ENCODE measurements at regions not wholly inside any gene's neighbourhood (a gene's known extent, or its start where the extent isn't known, plus 50 kb on each side); places are given as distances from the start of the nearest gene placed in this dataset.

DNA sequence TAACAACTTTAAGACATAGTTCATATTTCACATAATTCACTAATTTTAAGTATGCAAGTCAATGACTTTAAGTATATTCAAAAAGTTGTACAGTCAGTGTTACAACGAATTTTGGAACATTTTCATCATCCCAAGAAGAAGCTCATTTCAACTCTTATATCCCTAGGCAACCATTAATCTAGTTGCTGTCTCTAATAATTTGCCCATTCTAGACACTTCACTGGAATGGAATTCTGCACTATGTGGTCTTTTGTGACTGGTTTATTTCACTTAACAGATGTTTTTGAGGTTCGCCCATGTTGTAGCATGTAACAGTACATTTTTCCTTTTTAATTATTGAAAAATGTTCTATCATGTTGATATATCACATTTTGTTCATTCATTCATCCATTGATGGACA is 104.2 kb upstream of the SPRED1 start:
- TF ChIP-seq GATA3 (IDR thresholded peaks at IDR 0.05; ENCODE audit: low read depth, low read length) (no peak), GATA2 (IDR thresholded peaks at IDR 0.05; ENCODE audit: low read depth, low read length) (no peak)

DNA sequence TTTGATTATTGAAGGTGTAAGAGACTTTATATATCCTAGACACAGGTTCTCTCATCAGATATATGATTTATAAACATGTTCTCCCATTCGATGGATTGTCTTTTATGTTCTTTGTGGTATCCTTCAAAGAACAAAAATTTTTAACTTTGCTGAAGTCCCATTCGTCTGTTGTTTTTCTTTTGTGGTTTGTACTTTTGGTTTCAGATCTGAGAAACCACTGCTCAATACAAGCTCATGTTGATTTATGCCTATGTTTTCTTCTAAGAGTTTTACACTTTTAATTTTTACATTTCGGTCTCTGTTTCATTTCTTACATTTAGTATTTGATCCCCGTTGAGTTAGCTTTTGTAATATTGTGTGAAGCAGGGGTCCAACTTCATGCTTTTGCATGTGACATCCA is 103.3 kb upstream of the SPRED1 start:
- no peak for TF ChIP-seq GATA3 (IDR thresholded peaks at IDR 0.05; ENCODE audit: low read depth, low read length)
- no peak for TF ChIP-seq GATA2 (IDR thresholded peaks at IDR 0.05; ENCODE audit: low read depth, low read length)

DNA sequence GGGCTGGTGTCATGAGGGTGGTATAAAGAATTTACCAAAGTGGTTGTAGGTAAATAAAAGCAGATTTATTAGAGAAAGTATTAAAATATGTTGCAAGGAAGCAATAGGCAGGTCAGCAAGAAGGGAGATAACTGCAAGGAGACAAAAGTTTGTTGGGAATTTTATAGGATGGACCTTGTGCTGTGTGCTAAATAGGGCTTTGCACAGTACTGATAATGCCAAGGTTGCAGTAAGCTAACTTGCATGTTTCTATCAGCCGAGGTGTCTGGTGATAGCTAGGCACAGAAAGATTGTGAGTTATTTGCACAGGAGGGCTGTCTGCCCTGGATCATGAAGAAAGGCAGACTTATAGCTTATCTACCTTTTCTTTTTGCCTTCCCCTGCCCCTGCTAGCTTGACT is 102.5 kb upstream of the SPRED1 start:
- TF ChIP-seq GATA2 (IDR thresholded peaks at IDR 0.05; ENCODE audit: low read depth, low read length), result no peak
- no peak for TF ChIP-seq GATA3 (IDR thresholded peaks at IDR 0.05; ENCODE audit: low read depth, low read length)

DNA sequence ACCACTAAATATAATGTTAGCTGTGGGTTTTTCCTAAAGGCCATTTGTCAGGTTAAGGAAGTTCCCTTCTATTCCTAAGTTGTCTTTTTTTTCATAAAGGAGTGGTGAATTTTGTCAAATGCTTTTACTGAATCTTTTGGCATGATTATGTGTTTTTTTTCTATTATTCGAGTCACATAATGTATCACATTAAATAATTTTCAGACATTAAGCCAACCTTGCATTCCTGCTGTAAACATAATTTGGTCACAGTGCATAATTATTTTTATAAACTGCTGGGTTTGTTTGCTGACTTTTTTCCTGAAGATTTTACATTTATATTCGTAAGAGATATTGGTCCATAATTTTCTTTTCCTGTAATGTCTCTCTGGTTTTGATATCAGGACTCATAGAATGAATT is 101.8 kb upstream of the SPRED1 start:
- no peak for TF ChIP-seq GATA2 (IDR thresholded peaks at IDR 0.05; ENCODE audit: low read depth, low read length)
- TF ChIP-seq GATA3 (IDR thresholded peaks at IDR 0.05; ENCODE audit: low read depth, low read length), result no peak

DNA sequence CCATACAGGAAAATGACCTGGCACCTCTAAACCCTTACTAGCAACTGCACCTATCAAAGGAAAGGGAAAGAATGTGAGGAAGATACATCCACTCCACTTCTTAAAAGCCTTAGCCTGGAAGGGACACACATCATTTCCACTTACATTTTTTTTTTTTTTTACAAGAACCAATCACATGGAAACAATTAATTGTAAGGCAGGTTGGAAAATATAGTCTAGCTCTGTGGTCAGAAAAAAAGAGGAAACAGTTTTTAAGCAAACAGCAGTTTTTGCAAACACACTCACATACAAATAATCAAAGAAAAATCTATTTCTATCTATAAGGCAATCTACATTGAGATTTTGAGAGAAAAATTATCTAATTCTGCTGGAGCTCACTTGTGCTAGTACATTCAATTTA is 98.9 kb upstream of the SPRED1 start:
- TF ChIP-seq GATA2 (IDR thresholded peaks at IDR 0.05; ENCODE audit: low read depth, low read length), result no peak
- no peak for TF ChIP-seq GATA3 (IDR thresholded peaks at IDR 0.05; ENCODE audit: low read depth, low read length)

DNA sequence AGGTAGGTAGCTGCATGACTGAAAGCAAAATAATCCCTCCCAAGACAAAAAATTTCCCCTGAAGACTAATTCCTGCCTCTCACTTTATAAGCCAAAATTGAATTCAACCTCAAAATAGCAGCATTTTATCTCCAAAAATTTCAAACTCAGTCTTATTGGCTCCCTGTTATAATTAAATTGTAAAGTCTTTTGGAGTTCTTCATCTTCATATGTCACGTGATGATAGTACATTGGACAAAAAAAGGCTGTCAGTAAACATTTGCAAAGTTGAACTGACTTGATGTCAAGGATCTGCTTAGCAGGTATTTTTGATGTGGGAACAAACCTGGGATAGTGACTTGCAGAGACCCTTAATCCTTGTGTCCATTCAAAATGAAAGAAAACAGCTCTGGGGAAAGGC is 98.4 kb upstream of the SPRED1 start:
- no peak for TF ChIP-seq GATA2 (IDR thresholded peaks at IDR 0.05; ENCODE audit: low read depth, low read length)

DNA sequence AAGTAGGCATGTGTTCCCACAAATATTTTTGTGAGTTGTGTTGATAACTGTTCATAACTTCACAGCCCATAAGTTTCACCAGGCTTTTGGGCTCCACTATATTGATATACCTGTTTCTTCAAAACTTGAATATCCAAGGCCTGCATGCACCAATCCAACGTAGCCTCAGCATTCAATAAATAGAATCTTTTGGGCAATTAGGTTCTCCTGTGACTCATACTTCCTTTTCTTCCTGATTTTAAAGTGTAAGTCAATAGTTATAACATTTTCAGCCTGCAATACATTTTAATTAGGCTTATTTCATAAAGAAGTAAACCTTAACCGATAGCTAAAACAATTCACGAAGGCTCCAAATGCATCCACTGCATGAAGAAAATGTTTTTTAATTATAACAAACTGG is 97.8 kb upstream of the SPRED1 start:
- no peak for TF ChIP-seq GATA2 (IDR thresholded peaks at IDR 0.05; ENCODE audit: low read depth, low read length)
- no peak for TF ChIP-seq GATA3 (IDR thresholded peaks at IDR 0.05; ENCODE audit: low read depth, low read length)

DNA sequence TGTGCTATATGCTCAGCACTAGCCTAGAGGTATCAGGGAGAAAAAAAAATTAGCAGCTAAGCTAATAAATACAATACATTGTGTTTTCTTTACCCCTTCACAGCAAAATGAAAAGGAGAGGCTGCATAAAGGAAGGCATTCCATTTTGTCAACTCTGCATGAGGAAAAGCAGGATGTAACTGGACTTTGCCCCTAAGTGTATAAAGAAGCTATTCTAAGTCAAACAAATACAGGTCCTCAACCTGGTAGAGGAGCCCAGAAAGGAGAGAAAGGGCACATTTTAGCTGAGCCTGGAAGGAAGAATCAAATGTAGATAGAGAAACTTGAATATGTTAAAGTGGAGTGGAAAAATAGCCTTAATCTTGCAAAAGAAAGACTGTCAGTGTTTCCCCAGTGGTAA is 89.0 kb upstream of the SPRED1 start:
- no peak for TF ChIP-seq GATA3 (IDR thresholded peaks at IDR 0.05; ENCODE audit: low read depth, low read length)
- TF ChIP-seq GATA2 (IDR thresholded peaks at IDR 0.05; ENCODE audit: low read depth, low read length), result no peak

DNA sequence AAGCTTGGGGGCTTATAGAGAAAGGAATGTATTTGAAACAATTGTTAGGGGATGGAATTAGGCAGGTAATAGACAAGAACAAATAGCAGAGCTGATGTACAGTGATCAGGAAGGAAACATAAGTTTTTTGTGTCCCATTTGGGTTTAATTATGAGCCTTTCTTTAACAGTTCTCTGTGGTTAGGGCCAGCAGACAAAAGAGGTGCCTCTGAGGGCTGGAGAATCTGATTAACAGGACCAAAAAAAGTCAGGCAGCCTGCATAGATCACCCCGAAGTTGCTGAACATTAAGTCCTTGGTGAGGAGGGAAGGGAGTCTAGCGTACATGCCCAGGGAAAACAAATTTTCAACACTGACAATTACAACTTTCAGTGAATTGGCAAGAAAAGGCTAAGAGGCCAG is 88.6 kb upstream of the SPRED1 start:
- no peak for TF ChIP-seq GATA2 (IDR thresholded peaks at IDR 0.05; ENCODE audit: low read depth, low read length)
- no peak for TF ChIP-seq GATA3 (IDR thresholded peaks at IDR 0.05; ENCODE audit: low read depth, low read length)

DNA sequence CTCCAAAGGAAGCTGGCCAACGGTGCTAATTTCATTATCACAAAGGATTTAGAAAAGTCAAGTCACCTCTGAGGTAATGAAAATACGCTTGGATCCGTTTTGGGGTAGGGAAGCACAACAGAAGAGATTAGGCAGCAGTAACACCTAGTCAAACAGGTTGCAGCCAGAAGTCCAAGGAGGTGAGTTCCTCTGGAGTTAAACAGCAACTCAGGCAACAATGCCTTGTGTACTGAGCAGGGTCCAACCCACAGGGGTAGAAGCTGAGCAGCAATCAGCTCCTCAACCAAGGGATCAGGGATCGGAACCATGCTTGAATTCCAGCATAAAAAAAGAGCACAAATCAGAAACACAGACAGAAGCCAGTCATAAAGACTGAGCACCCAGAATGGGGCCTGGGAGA is 88.1 kb upstream of the SPRED1 start:
- TF ChIP-seq GATA3 (IDR thresholded peaks at IDR 0.05; ENCODE audit: low read depth, low read length), result no peak
- TF ChIP-seq GATA2 (IDR thresholded peaks at IDR 0.05; ENCODE audit: low read depth, low read length), result no peak

DNA sequence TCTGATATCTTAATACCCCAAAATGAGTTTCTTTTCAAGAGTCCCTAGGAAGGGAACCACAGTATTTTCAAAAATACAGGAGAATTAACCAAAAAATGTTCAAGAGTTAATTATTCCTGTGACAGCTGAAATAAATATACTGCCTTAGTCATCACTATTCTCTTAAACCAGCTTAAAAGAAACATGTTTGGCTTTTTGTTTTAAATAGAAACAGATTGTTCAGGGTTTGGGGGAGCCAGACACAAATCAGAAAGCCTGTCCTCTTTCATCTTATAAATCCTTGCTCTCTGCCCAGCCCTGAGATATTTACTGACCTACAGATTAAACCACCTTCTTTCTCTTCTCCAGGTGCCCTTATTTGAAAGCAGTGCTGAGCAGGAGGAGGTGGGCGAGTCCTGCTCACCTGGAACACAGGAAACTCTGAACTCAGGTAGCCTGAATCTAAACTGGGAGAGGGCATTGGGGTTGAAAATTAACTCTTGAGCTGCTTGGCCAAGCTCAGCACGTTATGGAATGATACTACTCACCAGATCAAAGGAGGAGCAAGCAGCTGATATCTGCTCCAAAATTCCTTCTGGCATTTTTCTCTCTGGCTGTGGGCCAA is 84.1 kb upstream of the SPRED1 start:
- TF ChIP-seq GATA2 (IDR thresholded peaks at IDR 0.05; ENCODE audit: low read depth, low read length), result no peak
- no peak for TF ChIP-seq GATA3 (IDR thresholded peaks at IDR 0.05; ENCODE audit: low read depth, low read length)

DNA sequence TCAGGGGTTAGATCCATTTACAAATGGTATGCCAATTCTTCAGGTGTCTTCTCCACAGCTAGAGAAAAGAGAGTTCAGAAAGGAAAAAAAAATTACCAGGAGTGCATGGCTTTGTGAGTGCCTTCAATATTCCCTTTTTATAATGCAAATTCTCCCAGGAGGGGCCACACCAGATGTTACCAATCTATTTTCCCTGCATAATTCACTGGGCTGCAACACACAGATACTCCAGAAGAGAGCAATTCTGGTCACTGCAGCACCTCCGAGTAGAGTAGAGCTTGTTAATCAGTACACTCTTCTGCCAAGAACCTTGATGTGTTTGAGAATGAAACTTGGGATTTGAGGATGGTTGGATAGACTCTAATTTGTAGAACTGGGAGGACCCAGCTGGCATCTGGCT is 80.7 kb upstream of the SPRED1 start:
- TF ChIP-seq GATA3 (IDR thresholded peaks at IDR 0.05; ENCODE audit: low read depth, low read length), result no peak
- no peak for TF ChIP-seq GATA2 (IDR thresholded peaks at IDR 0.05; ENCODE audit: low read depth, low read length)

DNA sequence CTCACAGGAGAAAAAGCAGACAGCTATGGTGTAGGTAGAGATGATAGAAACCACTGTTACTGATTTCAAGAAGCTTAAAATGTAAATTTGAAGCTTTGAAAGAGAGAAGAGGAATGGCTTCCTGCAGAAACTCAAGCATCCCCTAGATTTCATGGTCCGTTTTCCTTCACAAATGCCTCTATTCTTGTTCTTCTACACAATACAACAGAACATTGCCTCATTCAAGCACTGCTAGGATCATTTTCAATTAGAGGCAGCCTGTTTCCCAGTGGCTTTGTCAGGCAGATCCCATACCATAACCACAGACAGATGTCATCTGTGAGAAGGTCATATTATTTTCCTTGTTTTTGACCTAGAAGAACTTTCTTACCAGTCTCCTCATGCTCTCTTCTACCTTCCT is 77.9 kb upstream of the SPRED1 start:
- TF ChIP-seq GATA2 (IDR thresholded peaks at IDR 0.05; ENCODE audit: low read depth, low read length), result no peak
- no peak for TF ChIP-seq GATA3 (IDR thresholded peaks at IDR 0.05; ENCODE audit: low read depth, low read length)

DNA sequence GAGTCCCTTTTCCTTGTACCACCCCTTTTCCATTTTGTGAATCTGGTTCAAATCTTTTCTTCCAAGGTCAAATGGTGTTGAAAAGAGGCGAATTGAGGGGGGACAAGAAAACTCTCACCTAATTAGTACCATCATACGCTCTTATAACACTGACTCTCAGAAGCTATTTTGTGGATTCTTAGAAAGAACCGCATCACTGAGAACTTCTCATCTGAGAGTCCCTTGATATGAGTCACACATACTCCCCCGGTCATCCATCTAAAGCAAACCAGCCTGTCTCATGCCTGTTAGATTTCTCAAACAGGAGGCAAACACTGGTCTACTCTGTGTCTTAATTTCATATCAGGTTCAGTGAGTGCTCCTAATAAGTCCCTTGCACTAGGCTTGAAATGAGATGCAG is 76.5 kb upstream of the SPRED1 start:
- TF ChIP-seq GATA3 (IDR thresholded peaks at IDR 0.05; ENCODE audit: low read depth, low read length) (no peak), GATA2 (IDR thresholded peaks at IDR 0.05; ENCODE audit: low read depth, low read length) (no peak)

DNA sequence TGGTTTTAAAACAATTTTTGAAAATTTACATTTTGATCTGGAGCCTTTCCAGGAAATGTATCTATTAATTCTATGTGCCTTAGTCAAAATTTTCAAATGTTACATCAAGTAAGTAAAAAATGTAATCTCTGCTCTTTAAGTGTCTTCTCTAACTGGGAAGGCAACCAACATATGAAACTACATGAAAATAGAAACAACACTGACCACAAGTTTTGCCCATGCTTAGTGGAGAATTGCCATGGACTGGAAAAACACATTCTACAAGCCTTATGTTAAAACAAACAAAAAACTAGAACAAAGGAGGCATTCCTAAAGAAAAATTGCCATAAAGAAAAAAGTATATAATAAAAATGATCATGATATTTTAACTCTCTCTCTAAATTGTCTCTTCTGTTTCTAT is 75.9 kb upstream of the SPRED1 start:
- no peak for TF ChIP-seq GATA2 (IDR thresholded peaks at IDR 0.05; ENCODE audit: low read depth, low read length)
- no peak for TF ChIP-seq GATA3 (IDR thresholded peaks at IDR 0.05; ENCODE audit: low read depth, low read length)

DNA sequence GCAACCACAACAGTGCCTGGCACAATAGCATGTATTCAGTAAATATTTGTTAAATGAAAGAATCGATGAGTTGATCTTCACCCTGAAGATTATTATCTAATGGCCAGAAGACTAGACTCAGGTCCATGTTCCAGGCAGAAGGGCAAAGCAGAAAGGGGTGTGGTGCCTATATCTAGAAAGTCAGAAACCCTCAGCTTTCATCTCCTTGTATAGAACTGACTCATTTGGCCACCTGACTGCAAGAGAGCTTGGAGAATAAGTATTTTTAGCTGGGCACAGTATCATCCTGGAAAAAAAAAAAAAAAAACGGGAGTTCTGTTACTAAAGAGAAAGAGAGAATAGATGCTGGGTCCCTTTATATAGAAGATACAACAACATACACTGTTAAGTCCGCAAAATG is 69.7 kb upstream of the SPRED1 start:
- no peak for TF ChIP-seq GATA2 (IDR thresholded peaks at IDR 0.05; ENCODE audit: low read depth, low read length)
- TF ChIP-seq GATA3 (IDR thresholded peaks at IDR 0.05; ENCODE audit: low read depth, low read length), result no peak
